ENCODE measurements at regions not wholly inside any gene's neighbourhood (a gene's known extent, or its start where the extent isn't known, plus 50 kb on each side); places are given as distances from the start of the nearest gene placed in this dataset.

- DNase-seq (ENCODE audit: extremely low read depth, low read depth) = no peak
These were observed 273.7 kb downstream of the NOL4 start for GRCh38 chr18:33951031-33951430.

GRCh38 chr18:33946336-33946735 lies 278.4 kb downstream of the NOL4 start:
- no peak for DNase-seq (ENCODE audit: extremely low read depth, low read depth)
- H3K4me3 ChIP-seq (replicated peaks; ENCODE audit: low read depth, low read length) = no peak overlapping the region
- TF ChIP-seq, protein P1, sequence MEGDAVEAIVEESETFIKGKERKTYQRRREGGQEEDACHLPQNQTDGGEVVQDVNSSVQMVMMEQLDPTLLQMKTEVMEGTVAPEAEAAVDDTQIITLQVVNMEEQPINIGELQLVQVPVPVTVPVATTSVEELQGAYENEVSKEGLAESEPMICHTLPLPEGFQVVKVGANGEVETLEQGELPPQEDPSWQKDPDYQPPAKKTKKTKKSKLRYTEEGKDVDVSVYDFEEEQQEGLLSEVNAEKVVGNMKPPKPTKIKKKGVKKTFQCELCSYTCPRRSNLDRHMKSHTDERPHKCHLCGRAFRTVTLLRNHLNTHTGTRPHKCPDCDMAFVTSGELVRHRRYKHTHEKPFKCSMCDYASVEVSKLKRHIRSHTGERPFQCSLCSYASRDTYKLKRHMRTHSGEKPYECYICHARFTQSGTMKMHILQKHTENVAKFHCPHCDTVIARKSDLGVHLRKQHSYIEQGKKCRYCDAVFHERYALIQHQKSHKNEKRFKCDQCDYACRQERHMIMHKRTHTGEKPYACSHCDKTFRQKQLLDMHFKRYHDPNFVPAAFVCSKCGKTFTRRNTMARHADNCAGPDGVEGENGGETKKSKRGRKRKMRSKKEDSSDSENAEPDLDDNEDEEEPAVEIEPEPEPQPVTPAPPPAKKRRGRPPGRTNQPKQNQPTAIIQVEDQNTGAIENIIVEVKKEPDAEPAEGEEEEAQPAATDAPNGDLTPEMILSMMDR (IDR thresholded peaks at IDR 0.05; ENCODE audit: low read depth, low read length, missing control alignments) = no peak

More at GRCh38 chr18:33951031-33951430, 273.7 kb downstream of the NOL4 start:
- no peak overlapping the region for H3K4me3 ChIP-seq (replicated peaks; ENCODE audit: low read depth, low read length)
- TF ChIP-seq, protein P1 (IDR thresholded peaks at IDR 0.05; ENCODE audit: low read depth, low read length, missing control alignments) = no peak

DNA sequence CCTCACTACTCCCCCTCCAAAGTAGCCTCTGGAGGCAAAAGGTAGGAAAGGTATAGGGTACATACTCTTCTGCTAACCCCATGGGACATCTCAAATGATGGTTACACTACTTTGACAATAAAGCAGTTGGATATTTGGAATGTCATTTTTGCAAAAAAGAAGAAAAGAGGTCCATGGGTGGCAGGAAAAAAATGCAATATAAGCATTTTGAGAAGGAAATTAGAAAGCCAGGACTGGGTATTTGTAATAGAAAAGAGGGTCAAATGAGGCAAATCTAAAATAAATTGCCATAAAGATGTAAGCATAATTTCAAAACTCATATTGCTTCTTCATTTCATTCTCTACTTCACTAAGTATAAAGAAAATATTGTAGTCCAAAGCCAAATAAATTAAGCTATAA lies 280.2 kb downstream of the NOL4 start:
- TF ChIP-seq, protein P1 (IDR thresholded peaks at IDR 0.05; ENCODE audit: low read depth, low read length, missing control alignments) = no peak
- no peak overlapping the region for H3K4me3 ChIP-seq (replicated peaks; ENCODE audit: low read depth, low read length)
- no peak for DNase-seq (ENCODE audit: extremely low read depth, low read depth)

DNA sequence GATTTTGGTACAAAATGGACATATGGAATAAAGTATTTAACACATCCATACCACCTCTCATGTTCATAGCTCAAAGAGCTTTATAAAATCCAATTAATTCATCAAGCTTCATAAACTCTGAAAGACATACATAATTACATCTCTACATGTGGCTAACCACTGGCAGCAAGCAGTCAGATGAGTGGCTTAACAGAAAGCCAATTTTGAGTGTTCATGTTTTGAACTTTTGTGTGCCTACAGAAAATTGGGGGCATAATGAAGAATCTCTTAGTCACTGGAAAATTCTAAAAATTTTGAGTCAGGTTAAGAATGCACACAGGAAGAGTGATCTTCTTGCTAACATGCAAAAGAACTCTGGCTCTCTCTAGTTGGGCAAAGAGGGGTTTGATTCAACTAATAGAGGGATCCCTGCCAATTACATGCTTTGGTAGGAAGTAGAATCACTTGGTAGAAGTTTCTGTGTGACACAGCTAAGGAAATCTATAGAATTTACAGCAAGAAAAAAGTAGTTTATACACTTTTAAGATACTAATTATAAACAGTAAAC lies 287.4 kb downstream of the NOL4 start:
- no peak overlapping the region for H3K4me3 ChIP-seq (replicated peaks; ENCODE audit: low read depth, low read length)
- no peak for DNase-seq (ENCODE audit: extremely low read depth, low read depth)
- TF ChIP-seq, protein P1 (IDR thresholded peaks at IDR 0.05; ENCODE audit: low read depth, low read length, missing control alignments) = no peak

- no peak overlapping the region for H3K4me3 ChIP-seq (replicated peaks; ENCODE audit: low read depth, low read length)
- TF ChIP-seq, protein P1 (IDR thresholded peaks at IDR 0.05; ENCODE audit: low read depth, low read length, missing control alignments) = no peak
- DNase-seq (ENCODE audit: extremely low read depth, low read depth) = no peak
These were observed 290.5 kb downstream of the NOL4 start for GRCh38 chr18:33934258-33934657.

DNA sequence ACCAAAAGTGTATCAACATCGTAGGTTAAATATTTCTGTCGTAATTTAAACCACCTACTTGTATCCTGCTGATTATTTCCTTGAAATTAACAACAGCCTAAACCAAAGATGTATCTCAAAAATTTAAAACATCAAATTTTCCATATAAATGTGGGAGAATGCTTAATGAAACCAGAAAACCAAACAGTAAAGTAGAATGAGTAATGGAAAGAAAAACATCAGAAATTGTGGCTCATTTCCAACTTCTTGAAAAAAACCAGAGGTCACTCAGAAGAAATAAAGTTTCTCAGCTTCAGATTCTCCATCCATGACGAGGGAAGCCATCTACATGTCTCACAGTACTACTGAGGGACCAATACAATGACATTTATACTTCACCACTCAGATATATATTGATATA lies 296.5 kb downstream of the NOL4 start:
- TF ChIP-seq, protein P1 (IDR thresholded peaks at IDR 0.05; ENCODE audit: low read depth, low read length, missing control alignments) = no peak
- DNase-seq (ENCODE audit: extremely low read depth, low read depth) = no peak
- no peak overlapping the region for H3K4me3 ChIP-seq (replicated peaks; ENCODE audit: low read depth, low read length)

DNA sequence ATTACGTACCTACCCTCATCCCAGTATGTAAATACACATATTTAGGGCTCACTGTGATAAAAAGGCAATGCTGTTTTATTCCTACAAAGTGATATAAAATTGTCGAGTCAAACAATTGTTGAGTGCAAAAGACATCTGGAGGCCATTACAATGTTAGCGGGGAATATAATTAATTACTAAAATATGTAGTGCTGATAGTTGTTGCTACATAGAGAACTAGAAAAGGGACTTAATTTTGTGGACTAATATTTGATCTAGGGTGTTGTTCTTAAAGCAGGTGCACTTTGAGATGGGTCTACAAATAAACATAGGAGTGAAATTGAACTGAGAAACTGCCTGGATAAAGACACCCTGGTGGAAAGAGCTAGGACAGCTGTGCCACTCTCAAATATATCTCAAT lies 300.1 kb downstream of the NOL4 start:
- DNase-seq (ENCODE audit: extremely low read depth, low read depth) = no peak
- TF ChIP-seq, protein P1 (IDR thresholded peaks at IDR 0.05; ENCODE audit: low read depth, low read length, missing control alignments) = no peak
- H3K4me3 ChIP-seq (replicated peaks; ENCODE audit: low read depth, low read length) = no peak overlapping the region

Data from HFF-Myc (cell line).